RWPE2 (cell line): ENCODE measurements at regions not wholly inside any gene's neighbourhood (a gene's known extent, or its start where the extent isn't known, plus 50 kb on each side); places are given as distances from the start of the nearest gene placed in this dataset.

Source experiments
- ATAC-seq: fragments of 200-7000 bp; cut with Tn5 transposase; 3 replicates; pipeline ENCODE4 v1.9.1; 2021; ENCODE audit warnings: low read depth
- DNase-seq: peaks from one replicate; pipeline ENCODE4 v3.0.0-alpha.2; 2020; ENCODE audit warnings: low spot score
- H3K27ac ChIP-seq: fragments of 450-650 bp; 2 replicates; pipeline ENCODE4 v1.5.1; 2017; ENCODE audit warnings: mild to moderate bottlenecking; ENCODE audit not compliant: poor library complexity, severe bottlenecking
- H3K27me3 ChIP-seq: fragments of 250-450 bp; sonication (Bioruptor Pico); 2 replicates; pipeline ENCODE4 v1.5.1; 2021; ENCODE audit warnings: mild to moderate bottlenecking, moderate library complexity; ENCODE audit not compliant: insufficient read depth, poor library complexity, severe bottlenecking
- H3K36me3 ChIP-seq: fragments of 250-450 bp; sonication (Bioruptor Pico); 2 replicates; pipeline ENCODE4 v1.5.1; 2020; ENCODE audit warnings: low read depth, mild to moderate bottlenecking, moderate library complexity
- H3K4me1 ChIP-seq: fragments of 250-450 bp; sonication (Bioruptor Pico); 2 replicates; pipeline ENCODE4 v1.5.1; 2021; ENCODE audit warnings: mild to moderate bottlenecking, moderate library complexity; ENCODE audit not compliant: insufficient read depth, poor library complexity, severe bottlenecking
- H3K4me3 ChIP-seq: fragments of 250-450 bp; sonication (Bioruptor Pico); 2 replicates; pipeline ENCODE4 v1.5.1; 2021; ENCODE audit warnings: mild to moderate bottlenecking, moderate library complexity; ENCODE audit not compliant: severe bottlenecking
- H3K9me3 ChIP-seq: fragments of 250-450 bp; sonication (Bioruptor Pico); 2 replicates; pipeline ENCODE4 v1.5.1; 2021; ENCODE audit warnings: mild to moderate bottlenecking, moderate library complexity; ENCODE audit not compliant: severe bottlenecking
- CTCF ChIP-seq: fragments of 450-650 bp; IDR thresholded peaks from one replicate; pipeline ENCODE4 v1.5.1; 2017; ENCODE audit warnings: mild to moderate bottlenecking, moderate library complexity; ENCODE audit not compliant: poor library complexity, severe bottlenecking

DNA sequence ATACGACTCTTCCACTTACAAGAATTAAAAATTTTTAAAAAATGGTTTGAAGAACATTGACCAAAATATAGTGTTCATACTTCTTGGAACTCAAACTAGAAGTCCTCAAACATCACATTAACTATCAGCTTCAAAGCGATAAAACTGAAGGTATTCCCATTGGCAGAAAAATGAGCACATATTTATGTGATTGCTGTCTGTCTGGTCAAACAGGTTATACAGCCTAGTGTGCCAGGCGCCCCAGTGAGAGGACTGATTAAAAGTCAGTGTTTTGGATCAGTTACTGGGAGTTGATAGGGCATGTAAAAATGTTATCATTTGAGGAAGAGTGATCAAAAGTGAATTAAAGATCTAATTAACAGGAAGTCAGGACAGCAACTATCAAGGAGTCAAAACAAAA lies 738.8 kb downstream of the HDGFL1 start:
- H3K27me3 ChIP-seq, result no peaks in the 10 kb centered on the region

DNA sequence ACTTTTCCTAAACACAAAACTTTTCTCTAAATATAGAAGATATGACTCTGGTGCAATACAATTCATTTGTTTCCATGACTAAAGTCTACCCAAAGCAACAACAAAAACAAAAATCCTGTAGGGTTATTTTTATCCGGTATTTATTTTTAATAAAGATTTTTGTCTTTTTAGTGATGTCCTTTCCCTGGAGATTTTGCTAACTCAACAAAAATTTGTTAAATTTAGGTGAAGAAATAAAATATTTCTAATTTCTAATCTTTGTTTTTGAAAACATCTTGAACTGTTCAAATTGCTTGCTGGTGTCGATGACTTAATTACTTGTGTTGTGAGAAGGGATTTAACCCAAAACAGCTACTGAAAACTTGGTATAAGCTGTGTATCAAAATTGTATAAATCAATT lies 741.8 kb downstream of the HDGFL1 start:
- Histone ChIP-seq H3K36me3 (no peaks in the 10 kb centered on the region), H3K4me3 (no peak overlapping the region), H3K9me3 (no peaks in the 10 kb centered on the region), H3K4me1 (no peaks in the 10 kb centered on the region), H3K27ac (no peak overlapping the region), H3K27me3 (no peaks in the 10 kb centered on the region)
- TF ChIP-seq CTCF, result no peak
- DNase-seq, result no peak
- no peak for ATAC-seq

More for the DNA sequence above, 738.8 kb downstream of the HDGFL1 start:
- H3K9me3 ChIP-seq, result no peaks in the 10 kb centered on the region
- no peak overlapping the region for H3K27ac ChIP-seq
- no peak for TF ChIP-seq CTCF
- H3K36me3 ChIP-seq, result no peaks in the 10 kb centered on the region
- H3K4me3 ChIP-seq, result no peak overlapping the region
- no peak for ATAC-seq
- no peak for DNase-seq
- no peaks in the 10 kb centered on the region for H3K4me1 ChIP-seq

- H3K4me1 ChIP-seq, result no peaks in the 10 kb centered on the region
- no peaks in the 10 kb centered on the region for H3K9me3 ChIP-seq
- H3K36me3 ChIP-seq, result no peaks in the 10 kb centered on the region
- no peaks in the 10 kb centered on the region for H3K27me3 ChIP-seq
- ATAC-seq (no peak), DNase-seq (no peak)
- H3K4me3 ChIP-seq, result no peak overlapping the region
- no peak for TF ChIP-seq CTCF
- no peak overlapping the region for H3K27ac ChIP-seq
Observed at GRCh38 chr6:23316131-23316530, 746.8 kb downstream of the HDGFL1 start.

DNA sequence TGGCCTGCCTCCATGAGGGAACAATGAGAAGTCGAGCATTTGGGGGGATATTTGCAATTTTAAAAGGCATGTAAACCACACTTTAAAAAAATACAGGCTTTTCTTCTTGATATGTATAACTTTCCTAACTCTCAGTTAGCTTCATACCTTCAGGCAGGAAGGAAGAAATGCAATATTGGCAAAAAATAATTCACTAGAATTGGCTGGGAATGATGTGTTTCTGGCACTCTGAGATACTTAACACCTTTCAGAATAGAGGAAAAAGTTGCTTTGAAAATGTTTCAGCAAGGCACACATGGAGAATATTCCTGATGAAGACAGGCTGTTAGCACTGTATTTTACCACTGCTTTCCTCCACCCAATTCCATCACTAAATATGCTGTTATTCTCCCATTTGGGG lies 747.6 kb downstream of the HDGFL1 start:
- no peaks in the 10 kb centered on the region for H3K36me3 ChIP-seq
- no peak for DNase-seq
- H3K27ac ChIP-seq, result no peak overlapping the region
- no peak for TF ChIP-seq CTCF
- H3K4me3 ChIP-seq, result no peak overlapping the region
- no peaks in the 10 kb centered on the region for H3K4me1 ChIP-seq
- no peaks in the 10 kb centered on the region for H3K27me3 ChIP-seq
- H3K9me3 ChIP-seq, result no peaks in the 10 kb centered on the region
- ATAC-seq, result no peak

DNA sequence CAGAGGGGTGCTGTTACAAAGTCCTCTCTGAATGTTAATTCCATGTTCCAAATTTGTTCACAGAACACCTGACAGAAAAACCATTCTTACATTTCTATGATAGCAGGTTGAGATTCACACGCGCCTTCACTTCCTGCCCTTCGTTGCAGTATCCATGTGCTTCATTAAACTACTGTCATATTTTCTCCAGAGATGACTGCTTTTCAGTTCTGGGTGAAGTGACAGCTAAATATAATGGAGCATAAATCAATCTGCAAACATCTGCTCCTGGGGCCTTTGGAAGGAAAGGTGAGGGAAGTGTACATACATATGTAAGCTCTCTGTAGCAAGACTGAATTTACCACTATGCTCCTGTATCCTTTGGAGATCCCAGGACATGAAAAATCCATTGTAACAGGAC lies 750.2 kb downstream of the HDGFL1 start:
- no peak overlapping the region for H3K27ac ChIP-seq
- no peaks in the 10 kb centered on the region for H3K4me1 ChIP-seq
- DNase-seq (no peak), ATAC-seq (no peak)
- H3K9me3 ChIP-seq, result no peaks in the 10 kb centered on the region
- TF ChIP-seq CTCF, result no peak
- no peak overlapping the region for H3K4me3 ChIP-seq
- no peaks in the 10 kb centered on the region for H3K27me3 ChIP-seq
- H3K36me3 ChIP-seq, result no peaks in the 10 kb centered on the region
